HL-60 (cell line): ENCODE measurements at regions not wholly inside any gene's neighbourhood (a gene's known extent, or its start where the extent isn't known, plus 50 kb on each side); places are given as distances from the start of the nearest gene placed in this dataset.

ENCODE experiments used
- DNase-seq, 2 experiments: peaks; one replicate each; pipeline ENCODE4 v3.0.0-alpha.2; 2010 to 2020; ENCODE audit warnings: low read depth in 1 of 2, low spot score in 1 of 2
- H3K27ac ChIP-seq: fragments of 250-450 bp; sonication (Bioruptor Pico); replicated peaks from 2 replicates; pipeline ENCODE4 v1.5.1; 2020; ENCODE audit warnings: mild to moderate bottlenecking, moderate library complexity
- H3K27me3 ChIP-seq: fragments of 250-450 bp; sonication (Bioruptor Pico); 2 replicates; pipeline ENCODE4 v1.5.1; 2021; ENCODE audit warnings: mild to moderate bottlenecking, moderate library complexity; ENCODE audit not compliant: insufficient read depth, poor library complexity, severe bottlenecking
- H3K4me3 ChIP-seq: replicated peaks from 2 replicates; pipeline ENCODE4 v1.5.1; 2011; ENCODE audit warnings: mild to moderate bottlenecking, control low read depth, low read length; ENCODE audit not compliant: insufficient read depth
- CTCF ChIP-seq: IDR thresholded peaks from one replicate; pipeline ENCODE4 v1.5.1; 2011; ENCODE audit warnings: low read length, control low read depth, inconsistent platforms; ENCODE audit not compliant: insufficient read depth
- GABPA ChIP-seq: IDR thresholded peaks from 2 replicates; pipeline ENCODE4 v1.6.1; 2012; ENCODE audit warnings: low read depth
- POLR2AphosphoS5 ChIP-seq: IDR thresholded peaks from 2 replicates; pipeline ENCODE4 v1.6.1; 2012; ENCODE audit warnings: low read depth
- REST ChIP-seq: IDR thresholded peaks from 2 replicates; pipeline ENCODE4 v1.6.1; 2012; ENCODE audit warnings: low read depth; ENCODE audit not compliant: insufficient replicate concordance
- SPI1 ChIP-seq: IDR thresholded peaks from 2 replicates; pipeline ENCODE4 v1.6.1; 2012; ENCODE audit warnings: low read depth, mild to moderate bottlenecking, borderline replicate concordance

DNA sequence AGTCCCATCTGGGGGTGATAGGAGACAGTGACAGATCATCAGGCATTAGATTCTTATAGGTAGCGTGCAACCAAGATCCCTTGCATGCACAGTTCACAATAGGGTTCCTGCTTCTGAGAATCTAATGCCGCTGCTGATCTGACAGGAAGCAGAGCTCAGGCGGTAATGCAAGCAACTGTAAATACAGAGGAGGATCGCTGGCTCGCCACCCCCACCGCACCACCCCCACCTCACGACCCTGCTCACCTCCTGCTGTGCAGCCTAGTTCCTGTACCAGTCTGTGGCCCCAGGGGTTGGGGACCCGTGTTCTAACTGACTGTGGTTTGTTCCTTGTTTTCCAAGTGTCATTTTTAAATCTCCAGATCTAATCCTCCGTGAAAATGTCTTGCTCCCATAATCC, 89.0 kb upstream of the MAPK10 start:
- DNase-seq: no peak
- no peak for TF ChIP-seq SPI1

DNA sequence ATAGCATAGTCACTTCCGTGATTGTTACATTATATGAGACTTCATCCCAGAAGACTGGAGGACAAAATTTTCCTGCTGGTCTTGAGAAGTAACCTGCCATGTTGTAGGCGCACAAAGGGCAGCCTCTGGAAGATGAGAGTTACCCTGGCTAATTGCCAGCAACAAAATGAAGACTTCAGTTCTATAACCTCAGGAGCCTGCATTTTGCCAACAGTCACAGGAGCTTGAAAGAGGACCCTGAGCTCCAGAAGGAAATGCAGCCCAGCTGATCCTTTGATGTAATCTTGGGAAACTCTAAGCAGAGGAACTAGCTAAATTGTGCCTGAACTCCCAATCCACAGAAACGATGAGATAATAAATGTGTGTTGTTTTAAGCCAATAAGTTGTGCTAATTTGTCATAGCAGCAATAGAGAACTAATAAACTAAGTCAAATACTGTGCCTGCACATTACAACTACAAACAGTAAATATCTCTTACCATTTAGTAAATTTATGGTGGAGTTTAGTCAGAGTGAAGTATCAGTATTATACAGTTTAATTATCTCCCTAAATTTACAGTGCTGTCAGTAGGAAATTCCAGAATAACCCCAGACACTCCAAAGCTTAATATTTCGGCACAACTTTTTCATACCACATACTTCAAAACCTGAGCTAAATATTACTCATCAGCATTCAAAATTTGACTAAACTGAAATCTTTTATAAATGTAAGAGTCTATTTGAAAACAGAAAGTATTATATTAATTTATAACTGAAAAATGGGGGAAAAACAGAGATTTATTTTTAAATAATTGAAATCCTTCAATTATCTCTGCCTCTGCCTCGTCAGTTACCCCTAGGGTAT, 90.1 kb upstream of the MAPK10 start:
- no peak for DNase-seq

More for the DNA sequence above, 89.0 kb upstream of the MAPK10 start:
- Histone ChIP-seq H3K27ac (no peak overlapping the region), H3K4me3 (no peak overlapping the region), H3K27me3 (no peaks in the 10 kb centered on the region)

GRCh38 chr4:86450861-86451260, 91.0 kb upstream of the MAPK10 start:
- H3K27me3 ChIP-seq: no peaks in the 10 kb centered on the region
- no peak for DNase-seq
- TF ChIP-seq SPI1 (no peak), GABPA (no peak), CTCF (no peak), REST (no peak), POLR2AphosphoS5 (no peak)
- no peak overlapping the region for H3K4me3 ChIP-seq
- H3K27ac ChIP-seq: no peak overlapping the region

More for the DNA sequence above, 90.1 kb upstream of the MAPK10 start:
- TF ChIP-seq SPI1 (no peak), REST (no peak), GABPA (no peak), CTCF (no peak), POLR2AphosphoS5 (no peak)
- H3K4me3 ChIP-seq: no peak overlapping the region
- no peak overlapping the region for H3K27ac ChIP-seq
- no peaks in the 10 kb centered on the region for H3K27me3 ChIP-seq

DNA sequence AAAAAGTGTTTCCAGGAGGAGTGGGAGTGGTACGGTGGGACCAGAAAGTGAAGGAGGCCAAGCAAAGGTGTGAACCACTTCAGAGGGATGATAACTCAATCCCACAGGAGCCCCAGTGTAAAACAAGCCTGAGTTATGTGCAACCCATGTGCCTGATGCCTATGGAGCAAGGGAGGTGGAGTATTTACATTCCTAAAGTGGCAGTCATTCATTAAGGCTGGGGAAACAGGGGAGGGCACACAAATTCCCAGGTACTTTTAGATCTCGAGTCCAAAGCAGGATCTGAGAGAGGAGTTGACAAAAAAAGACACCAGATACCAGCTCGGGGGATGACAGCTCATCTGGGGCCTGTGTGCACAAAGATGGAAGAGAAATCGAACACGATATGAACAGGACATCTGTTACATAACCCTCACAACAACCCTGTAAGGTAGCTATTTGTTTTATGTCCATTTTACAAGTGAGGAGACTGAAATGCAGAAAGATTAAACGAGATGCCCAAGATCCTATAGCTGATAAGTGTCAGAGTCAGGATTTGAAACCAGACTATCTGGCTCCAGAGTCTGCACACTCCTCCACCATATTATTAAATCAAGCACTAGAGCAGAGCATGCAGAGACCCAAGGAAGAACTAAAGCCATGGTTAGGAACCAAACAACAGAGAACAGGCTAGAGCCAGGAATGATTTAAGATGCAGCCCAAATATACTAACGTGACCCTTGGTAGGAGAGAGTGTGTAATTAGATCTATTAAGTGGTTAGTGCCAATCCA, 91.9 kb upstream of the MAPK10 start:
- H3K4me3 ChIP-seq: no peak overlapping the region
- DNase-seq: no peak
- TF ChIP-seq REST: no peak
- no peak for TF ChIP-seq POLR2AphosphoS5
- no peak for TF ChIP-seq CTCF
- no peak for TF ChIP-seq GABPA
- TF ChIP-seq SPI1: no peak
- no peaks in the 10 kb centered on the region for H3K27me3 ChIP-seq
- H3K27ac ChIP-seq: no peak overlapping the region
